Effector memory CD4-positive, alpha-beta T cell (primary cell): ENCODE measurements at regions not wholly inside any gene's neighbourhood (a gene's known extent, or its start where the extent isn't known, plus 50 kb on each side); places are given as distances from the start of the nearest gene placed in this dataset.
"Not testable (repeated sequence)": the region's sequence is repeated elsewhere in the genome, so short reads cannot be mapped to it uniquely, and the experiment has no call there.

Source experiments
- DNase-seq, 3 donors: peaks; one replicate each; pipeline ENCODE4 v3.0.0-alpha.2; 2020
- H3K27ac ChIP-seq: 2 replicates; pipeline ENCODE4 v1.7.0; 2013; ENCODE audit warnings: mild to moderate bottlenecking, low read length, moderate library complexity; ENCODE audit not compliant: insufficient read depth, poor library complexity, severe bottlenecking
- H3K27me3 ChIP-seq: replicated peaks from 2 replicates; pipeline ENCODE4 v1.7.0; 2013; ENCODE audit warnings: mild to moderate bottlenecking, low read length; ENCODE audit not compliant: insufficient read depth, control insufficient read depth, poor library complexity, severe bottlenecking
- H3K36me3 ChIP-seq: 2 replicates; pipeline ENCODE4 v1.7.0; 2013; ENCODE audit warnings: mild to moderate bottlenecking, low read length, moderate library complexity; ENCODE audit not compliant: control insufficient read depth, insufficient read depth
- H3K4me1 ChIP-seq: 2 replicates; pipeline ENCODE4 v1.7.0; 2013; ENCODE audit warnings: low read length, mild to moderate bottlenecking; ENCODE audit not compliant: control insufficient read depth, insufficient read depth, poor library complexity, severe bottlenecking
- H3K4me3 ChIP-seq: 2 replicates; pipeline ENCODE4 v1.7.0; 2013; ENCODE audit warnings: low read length, low read depth, mild to moderate bottlenecking; ENCODE audit not compliant: insufficient read depth, poor library complexity, severe bottlenecking
- H3K9me3 ChIP-seq: 2 replicates; pipeline ENCODE4 v1.7.0; 2013; ENCODE audit warnings: mild to moderate bottlenecking, low read length, moderate library complexity; ENCODE audit not compliant: control insufficient read depth

GRCh38 chr5:36492984-36493654 is 113.3 kb upstream of the SLC1A3 start:
- Histone ChIP-seq H3K27me3 (no peaks in the 10 kb centered on the region), H3K4me3 (no peak overlapping the region), H3K4me1 (no peaks in the 10 kb centered on the region), H3K36me3 (no peaks in the 10 kb centered on the region), H3K9me3 (no peaks in the 10 kb centered on the region), H3K27ac (no peak overlapping the region)
- DNase-seq: no peak

- no peaks in the 10 kb centered on the region for H3K4me1 ChIP-seq
- H3K4me3 ChIP-seq: no peak overlapping the region
- no peak for DNase-seq
- H3K27me3 ChIP-seq: no peaks in the 10 kb centered on the region
- H3K36me3 ChIP-seq: no peaks in the 10 kb centered on the region
- H3K27ac ChIP-seq: no peak overlapping the region
- H3K9me3 ChIP-seq: no peaks in the 10 kb centered on the region
These were observed 112.4 kb upstream of the SLC1A3 start for GRCh38 chr5:36494028-36494427.

- DNase-seq: no peak
- Histone ChIP-seq H3K27me3 (no peaks in the 10 kb centered on the region), H3K4me3 (no peak overlapping the region), H3K27ac (no peak overlapping the region), H3K36me3 (no peaks in the 10 kb centered on the region), H3K4me1 (no peaks in the 10 kb centered on the region), H3K9me3 (no peaks in the 10 kb centered on the region)
These were observed 111.4 kb upstream of the SLC1A3 start for GRCh38 chr5:36494841-36495601.

- Histone ChIP-seq H3K36me3 (no peaks in the 10 kb centered on the region), H3K4me1 (no peaks in the 10 kb centered on the region), H3K9me3 (no peaks in the 10 kb centered on the region), H3K27me3 (no peaks in the 10 kb centered on the region), H3K4me3 (no peak overlapping the region), H3K27ac (no peak overlapping the region)
- DNase-seq: no peak
These were observed 110.8 kb upstream of the SLC1A3 start for GRCh38 chr5:36495611-36496010.

- Histone ChIP-seq H3K36me3 (no peaks in the 10 kb centered on the region), H3K27ac (no peak overlapping the region), H3K9me3 (no peaks in the 10 kb centered on the region), H3K4me3 (no peak overlapping the region), H3K4me1 (no peaks in the 10 kb centered on the region), H3K27me3 (no peaks in the 10 kb centered on the region)
- DNase-seq: no peak
These were observed 109.9 kb upstream of the SLC1A3 start for GRCh38 chr5:36496471-36496870.

- DNase-seq: no peak
- H3K36me3 ChIP-seq: no peaks in the 10 kb centered on the region
- H3K27me3 ChIP-seq: no peaks in the 10 kb centered on the region
- H3K9me3 ChIP-seq: no peaks in the 10 kb centered on the region
- no peak overlapping the region for H3K4me3 ChIP-seq
- no peak overlapping the region for H3K27ac ChIP-seq
- no peaks in the 10 kb centered on the region for H3K4me1 ChIP-seq
These were observed 103.8 kb upstream of the SLC1A3 start for GRCh38 chr5:36502608-36503007.

- no peaks in the 10 kb centered on the region for H3K4me1 ChIP-seq
- no peak overlapping the region for H3K27ac ChIP-seq
- H3K4me3 ChIP-seq: no peak overlapping the region
- DNase-seq: no peak
- no peaks in the 10 kb centered on the region for H3K9me3 ChIP-seq
- no peaks in the 10 kb centered on the region for H3K36me3 ChIP-seq
- no peaks in the 10 kb centered on the region for H3K27me3 ChIP-seq
These were observed 101.4 kb upstream of the SLC1A3 start for GRCh38 chr5:36505021-36505420.

GRCh38 chr5:36507332-36507952 is 99.0 kb upstream of the SLC1A3 start:
- no peak overlapping the region for H3K27ac ChIP-seq
- DNase-seq: peak; percentile 8 to 47 (median 24)
- no peaks in the 10 kb centered on the region for H3K4me1 ChIP-seq
- H3K27me3 ChIP-seq: no peaks in the 10 kb centered on the region
- no peaks in the 10 kb centered on the region for H3K9me3 ChIP-seq
- no peak overlapping the region for H3K4me3 ChIP-seq
- H3K36me3 ChIP-seq: no peaks in the 10 kb centered on the region

GRCh38 chr5:36508331-36508730 is 98.1 kb upstream of the SLC1A3 start:
- not testable (repeated sequence) for H3K9me3 ChIP-seq, H3K27me3 ChIP-seq, H3K4me1 ChIP-seq, H3K36me3 ChIP-seq, H3K4me3 ChIP-seq, H3K27ac ChIP-seq, DNase-seq

- H3K4me3 ChIP-seq, DNase-seq, H3K27ac ChIP-seq, H3K4me1 ChIP-seq, H3K9me3 ChIP-seq, H3K36me3 ChIP-seq, H3K27me3 ChIP-seq: not testable (repeated sequence)
These were observed 92.8 kb upstream of the SLC1A3 start for GRCh38 chr5:36513647-36514046.
